ENCODE measurements at regions not wholly inside any gene's neighbourhood (a gene's known extent, or its start where the extent isn't known, plus 50 kb on each side); places are given as distances from the start of the nearest gene placed in this dataset.

- TF ChIP-seq, protein P1, sequence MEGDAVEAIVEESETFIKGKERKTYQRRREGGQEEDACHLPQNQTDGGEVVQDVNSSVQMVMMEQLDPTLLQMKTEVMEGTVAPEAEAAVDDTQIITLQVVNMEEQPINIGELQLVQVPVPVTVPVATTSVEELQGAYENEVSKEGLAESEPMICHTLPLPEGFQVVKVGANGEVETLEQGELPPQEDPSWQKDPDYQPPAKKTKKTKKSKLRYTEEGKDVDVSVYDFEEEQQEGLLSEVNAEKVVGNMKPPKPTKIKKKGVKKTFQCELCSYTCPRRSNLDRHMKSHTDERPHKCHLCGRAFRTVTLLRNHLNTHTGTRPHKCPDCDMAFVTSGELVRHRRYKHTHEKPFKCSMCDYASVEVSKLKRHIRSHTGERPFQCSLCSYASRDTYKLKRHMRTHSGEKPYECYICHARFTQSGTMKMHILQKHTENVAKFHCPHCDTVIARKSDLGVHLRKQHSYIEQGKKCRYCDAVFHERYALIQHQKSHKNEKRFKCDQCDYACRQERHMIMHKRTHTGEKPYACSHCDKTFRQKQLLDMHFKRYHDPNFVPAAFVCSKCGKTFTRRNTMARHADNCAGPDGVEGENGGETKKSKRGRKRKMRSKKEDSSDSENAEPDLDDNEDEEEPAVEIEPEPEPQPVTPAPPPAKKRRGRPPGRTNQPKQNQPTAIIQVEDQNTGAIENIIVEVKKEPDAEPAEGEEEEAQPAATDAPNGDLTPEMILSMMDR (IDR thresholded peaks at IDR 0.05; ENCODE audit: insufficient read depth, low read depth, low read length) = no peak
Observed at GRCh38 chr6:144535630-144536029, 250.5 kb downstream of the UTRN start.

DNA sequence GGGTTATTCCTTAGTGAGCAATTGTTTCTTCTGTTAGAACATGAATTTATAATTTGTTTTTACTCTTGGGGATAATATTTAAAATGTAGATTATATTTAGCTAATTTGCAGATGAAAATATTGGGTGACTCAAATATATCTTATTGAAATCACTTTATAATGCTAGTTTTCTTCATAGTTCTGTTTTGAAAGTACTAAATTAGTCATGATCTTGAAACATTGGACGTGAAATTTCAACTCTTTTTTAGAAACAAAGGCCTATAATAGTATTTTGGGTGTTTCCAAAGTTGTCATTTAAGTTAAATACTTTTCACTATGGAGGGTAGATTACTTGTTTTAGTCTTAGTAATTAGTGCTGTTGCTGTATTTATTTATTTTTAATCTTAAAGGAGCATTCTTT is 250.9 kb downstream of the UTRN start:
- DNase-seq (ENCODE audit: low read depth) = no peak
- TF ChIP-seq, protein P1 (IDR thresholded peaks at IDR 0.05; ENCODE audit: insufficient read depth, low read depth, low read length) = no peak
- H3K4me3 ChIP-seq (ENCODE audit: low read depth, low read length) = no peak overlapping the region

More at GRCh38 chr6:144535630-144536029, 250.5 kb downstream of the UTRN start:
- DNase-seq (ENCODE audit: low read depth) = no peak
- no peak overlapping the region for H3K4me3 ChIP-seq (ENCODE audit: low read depth, low read length)

- DNase-seq (ENCODE audit: low read depth) = no peak
Observed at GRCh38 chr6:144543006-144543871, 258.1 kb downstream of the UTRN start.

GRCh38 chr6:144544266-144544830 is 259.2 kb downstream of the UTRN start:
- H3K4me3 ChIP-seq (ENCODE audit: low read depth, low read length) = no peak overlapping the region
- no peak for DNase-seq (ENCODE audit: low read depth)
- TF ChIP-seq, protein P1 (IDR thresholded peaks at IDR 0.05; ENCODE audit: insufficient read depth, low read depth, low read length) = no peak

More at GRCh38 chr6:144543006-144543871, 258.1 kb downstream of the UTRN start:
- no peak overlapping the region for H3K4me3 ChIP-seq (ENCODE audit: low read depth, low read length)
- TF ChIP-seq, protein P1 (IDR thresholded peaks at IDR 0.05; ENCODE audit: insufficient read depth, low read depth, low read length) = no peak

- no peak overlapping the region for H3K4me3 ChIP-seq (ENCODE audit: low read depth, low read length)
- no peak for DNase-seq (ENCODE audit: low read depth)
- TF ChIP-seq, protein P1 (IDR thresholded peaks at IDR 0.05; ENCODE audit: insufficient read depth, low read depth, low read length) = no peak
Observed at GRCh38 chr6:144546807-144547206, 261.7 kb downstream of the UTRN start.

GRCh38 chr6:144547409-144547808 is 262.3 kb downstream of the UTRN start:
- TF ChIP-seq, protein P1 (IDR thresholded peaks at IDR 0.05; ENCODE audit: insufficient read depth, low read depth, low read length) = no peak
- no peak overlapping the region for H3K4me3 ChIP-seq (ENCODE audit: low read depth, low read length)
- no peak for DNase-seq (ENCODE audit: low read depth)

All from fibroblast of villous mesenchyme (primary cell).